EH (cell line): ENCODE measurements at regions not wholly inside any gene's neighbourhood (a gene's known extent, or its start where the extent isn't known, plus 50 kb on each side); places are given as distances from the start of the nearest gene placed in this dataset.

Experiments used
- DNase-seq: peaks from one replicate; pipeline ENCODE4 v3.0.0-alpha.2; 2015; ENCODE audit warnings: low read depth

GRCh38 chr17:77602062-77602746, 356.3 kb upstream of the TNRC6C start:
- DNase-seq: peak; percentile 94

DNA sequence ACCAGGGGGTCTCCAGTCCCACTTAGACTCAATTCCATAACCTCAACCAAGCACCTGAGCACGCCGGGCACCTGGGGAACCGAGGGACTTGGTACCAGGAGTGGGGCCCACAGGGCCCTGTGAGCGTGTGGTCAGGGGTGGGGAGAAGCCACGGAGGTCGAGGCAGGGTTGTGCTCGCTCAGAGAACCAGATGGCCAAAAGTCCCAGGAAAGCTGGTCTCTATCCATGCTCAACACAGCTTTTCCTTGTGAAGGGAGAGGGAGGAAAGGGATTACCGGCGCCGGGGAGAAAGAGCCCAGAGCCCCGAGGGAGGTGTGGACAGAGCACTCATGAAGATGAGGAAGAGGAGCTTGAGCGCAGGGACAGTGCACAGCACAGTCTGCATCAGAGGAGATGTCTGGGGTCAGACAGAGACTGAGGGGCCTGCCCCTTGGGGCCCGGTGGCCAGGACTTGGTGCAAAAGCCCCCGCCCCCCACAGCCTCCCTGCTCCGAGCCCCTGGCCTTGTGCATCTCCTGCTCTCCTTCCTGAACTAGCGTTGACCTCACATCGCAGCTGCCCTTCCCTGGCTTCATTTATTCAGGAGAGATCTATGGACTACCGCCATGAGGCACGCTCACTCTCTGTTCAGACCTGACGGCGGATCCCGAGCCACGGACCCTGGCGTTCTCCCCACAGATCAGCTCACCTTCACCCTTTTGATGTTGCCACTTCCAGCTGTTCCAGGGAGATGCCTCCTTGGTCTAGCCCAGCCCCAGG, 355.4 kb upstream of the TNRC6C start:
- no peak for DNase-seq

DNA sequence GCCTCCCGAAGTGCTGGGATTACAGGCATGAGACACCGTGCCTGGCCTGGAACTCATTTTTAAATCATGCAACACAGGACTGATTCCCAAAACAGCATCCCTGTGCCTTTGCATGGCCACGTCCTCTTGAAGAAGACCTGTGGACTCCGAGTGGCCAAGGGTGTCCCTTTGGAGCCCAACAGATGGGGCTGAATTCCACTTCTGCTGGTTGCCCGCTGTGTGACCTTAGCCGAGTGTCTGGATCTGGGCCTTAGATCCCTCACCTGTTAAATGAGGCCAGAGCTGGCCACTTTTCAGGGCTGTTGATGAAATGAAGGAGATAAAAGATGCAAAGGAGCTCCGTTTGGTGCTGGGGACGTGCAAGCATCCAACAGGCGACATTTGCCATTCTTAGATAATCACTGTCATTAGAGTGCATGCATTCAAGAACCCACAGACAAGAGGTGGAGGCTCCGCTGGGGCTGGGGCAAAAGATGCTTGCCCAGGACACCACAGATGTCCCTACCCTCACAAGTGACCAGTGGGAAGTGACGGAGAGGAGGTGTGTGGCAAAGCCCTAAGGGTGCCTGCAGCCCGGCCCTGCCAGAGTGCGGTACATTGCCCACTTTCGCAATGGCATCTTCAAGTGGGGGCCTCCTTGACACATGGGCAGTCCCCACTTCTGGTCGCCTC, 354.1 kb upstream of the TNRC6C start:
- DNase-seq: no peak

- DNase-seq: no peak
Observed at GRCh38 chr17:77604973-77605313, 353.6 kb upstream of the TNRC6C start.

DNA sequence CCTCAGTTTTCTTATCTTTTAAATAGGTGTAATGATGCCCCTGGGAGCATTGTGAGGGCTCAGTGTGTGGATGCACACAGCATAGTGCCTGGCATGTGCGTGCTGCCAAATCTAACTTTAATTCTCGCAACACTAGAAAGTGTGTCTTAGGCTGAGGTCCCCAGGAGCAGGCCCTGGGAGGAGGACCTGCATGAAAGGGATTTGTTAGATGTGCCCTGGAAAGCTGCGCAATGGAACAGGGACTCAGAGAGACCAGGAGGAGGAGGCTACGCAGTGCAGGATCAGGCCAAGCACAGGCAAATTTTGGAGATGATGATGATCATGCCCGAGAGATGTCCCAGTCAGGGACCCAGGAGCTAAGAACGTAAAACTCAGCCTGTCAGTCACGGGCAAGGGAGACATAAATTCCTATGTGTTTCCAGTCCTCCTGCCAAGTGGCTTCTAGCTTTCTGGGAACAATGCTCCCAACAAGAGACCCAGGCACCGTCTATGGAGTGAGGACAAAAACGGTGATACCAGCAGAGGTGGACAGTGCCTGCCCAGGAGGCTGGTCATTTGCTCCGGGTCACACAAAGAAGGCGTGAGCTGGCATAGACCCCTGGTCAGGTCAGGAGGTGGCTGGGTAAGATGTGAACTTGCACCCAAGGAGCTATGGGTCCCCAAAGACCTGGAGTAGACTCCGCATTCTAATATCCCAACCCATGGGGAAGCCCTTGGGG, 352.2 kb upstream of the TNRC6C start:
- no peak for DNase-seq

- no peak for DNase-seq
Observed at GRCh38 chr17:77606865-77607210, 351.7 kb upstream of the TNRC6C start.

- DNase-seq: no peak
Observed at GRCh38 chr17:77607606-77608005, 350.9 kb upstream of the TNRC6C start.

GRCh38 chr17:77608431-77608830, 350.1 kb upstream of the TNRC6C start:
- no peak for DNase-seq

DNA sequence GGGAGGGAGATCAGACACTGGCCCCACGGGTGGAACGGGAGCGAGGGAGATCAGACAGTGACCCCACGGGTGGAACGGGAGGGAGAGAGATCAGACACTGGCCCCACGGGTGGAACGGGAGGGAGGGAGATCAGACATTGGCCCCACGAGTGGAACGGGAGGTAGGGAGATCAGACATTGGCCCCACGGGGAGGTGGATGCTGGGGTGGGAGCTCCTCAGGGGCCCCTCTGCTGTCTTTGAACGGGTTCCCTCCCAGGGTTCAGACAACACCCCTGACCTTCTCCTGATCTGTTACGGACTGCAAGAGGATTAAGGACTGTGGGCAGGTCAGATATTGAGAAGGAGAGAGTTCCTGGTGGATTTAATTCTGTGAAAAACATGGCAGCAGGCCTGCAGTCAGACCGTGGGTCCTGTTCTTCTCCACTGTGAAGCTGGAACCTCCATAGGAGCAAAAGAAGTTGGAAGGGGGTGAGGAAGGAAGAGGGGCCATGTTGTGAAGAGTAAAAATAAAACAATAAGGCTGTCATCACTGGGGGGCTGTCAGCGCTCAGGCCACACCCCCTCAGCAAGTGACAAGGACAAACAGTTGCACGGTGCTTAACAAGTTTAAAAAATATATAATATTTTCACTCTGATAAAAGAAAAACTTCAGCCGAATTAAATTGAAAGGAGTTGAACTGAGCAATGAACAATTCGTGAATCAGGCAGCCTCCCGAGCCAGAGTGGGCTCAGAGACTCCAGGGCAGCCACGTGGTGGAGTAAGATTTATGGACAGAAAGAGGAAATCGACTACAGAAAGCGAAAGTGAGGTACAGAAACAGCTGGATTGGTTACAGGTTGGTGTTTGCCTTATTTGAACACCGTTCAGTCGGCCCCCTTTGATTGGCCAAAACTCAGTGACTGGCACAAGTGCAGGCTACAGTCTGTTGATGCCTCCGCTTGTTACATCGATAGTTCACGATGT, 348.7 kb upstream of the TNRC6C start:
- DNase-seq: peak; percentile 41

DNA sequence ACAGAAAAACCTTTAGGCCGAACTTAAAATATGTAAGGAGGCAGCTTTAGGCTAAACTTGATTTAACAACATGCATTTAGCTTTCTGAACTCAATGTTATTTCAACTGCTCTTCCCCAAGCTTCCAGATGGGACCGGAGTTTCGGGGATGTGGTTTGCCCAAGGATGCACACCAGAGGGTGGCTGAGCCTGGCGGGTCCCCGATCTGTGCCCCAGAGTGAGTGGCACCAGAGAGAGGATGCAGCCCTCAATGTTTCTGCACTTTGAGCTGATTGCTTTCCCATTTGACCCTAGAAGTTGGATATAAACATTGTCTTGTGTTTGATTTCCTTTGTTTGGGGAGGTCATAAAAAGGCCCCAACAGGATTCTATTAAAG, 348.0 kb upstream of the TNRC6C start:
- no peak for DNase-seq

DNA sequence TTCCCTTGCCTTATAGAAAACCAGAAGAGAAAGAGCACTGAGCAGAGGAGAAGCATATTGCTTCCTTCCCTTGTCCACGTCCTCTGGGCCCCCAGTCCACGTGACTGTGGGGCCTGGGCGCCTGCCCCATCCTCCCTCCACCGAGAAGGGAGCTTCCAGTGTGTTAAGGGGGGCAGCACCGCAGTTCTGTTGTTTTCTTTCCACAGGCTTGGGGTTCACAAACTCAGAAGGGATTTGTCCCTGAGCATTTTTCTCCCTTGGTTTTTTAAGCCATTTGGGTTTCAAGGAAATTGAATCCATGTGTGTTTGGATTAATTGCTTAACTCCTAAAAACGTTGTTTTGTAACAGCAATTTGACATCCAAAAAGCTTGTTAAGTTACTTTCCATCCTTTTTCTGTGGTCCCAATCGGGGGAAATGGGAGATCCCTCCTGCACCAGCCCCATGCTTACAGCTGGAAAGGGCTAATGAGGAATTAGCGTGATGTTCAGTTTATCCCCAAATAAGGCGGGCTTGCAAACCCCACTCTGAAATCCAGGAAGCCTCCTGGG, 347.5 kb upstream of the TNRC6C start:
- DNase-seq: peak; percentile 49

DNA sequence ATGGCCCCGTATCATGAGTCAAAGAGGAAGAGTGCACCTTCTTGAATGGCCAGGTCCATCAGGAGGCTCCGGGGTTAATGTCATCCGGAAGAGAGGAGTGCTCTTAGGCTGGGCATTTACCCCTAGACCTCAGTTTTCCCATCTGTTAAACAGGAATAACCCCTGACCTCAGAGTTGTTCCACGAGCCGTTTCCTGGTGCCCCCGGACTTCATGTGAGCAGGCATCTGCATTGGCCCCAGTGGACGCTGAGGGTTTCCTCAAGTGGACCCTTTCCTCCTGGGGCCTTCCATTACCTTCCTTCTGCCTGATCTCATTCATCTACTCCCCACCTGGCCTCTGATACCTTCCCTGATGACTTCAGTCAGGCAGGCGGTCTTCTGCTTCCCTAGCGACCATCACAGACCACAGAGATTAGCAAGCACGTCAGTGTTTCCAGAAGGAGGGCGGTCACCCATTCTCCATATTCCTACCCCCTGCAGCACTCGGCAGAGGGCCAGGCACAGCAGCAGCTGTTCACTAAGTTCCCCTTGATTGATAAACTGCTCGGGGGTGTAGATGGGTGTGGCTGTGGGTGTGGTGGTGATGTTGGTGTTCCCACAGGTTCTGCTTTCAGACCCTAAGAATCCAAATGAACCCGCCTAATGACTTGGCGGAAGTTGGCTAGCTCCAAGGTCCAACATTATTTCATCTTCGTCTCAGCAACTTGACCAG, 346.6 kb upstream of the TNRC6C start:
- DNase-seq: no peak

- DNase-seq: no peak
Observed at GRCh38 chr17:77613218-77613617, 345.3 kb upstream of the TNRC6C start.

DNA sequence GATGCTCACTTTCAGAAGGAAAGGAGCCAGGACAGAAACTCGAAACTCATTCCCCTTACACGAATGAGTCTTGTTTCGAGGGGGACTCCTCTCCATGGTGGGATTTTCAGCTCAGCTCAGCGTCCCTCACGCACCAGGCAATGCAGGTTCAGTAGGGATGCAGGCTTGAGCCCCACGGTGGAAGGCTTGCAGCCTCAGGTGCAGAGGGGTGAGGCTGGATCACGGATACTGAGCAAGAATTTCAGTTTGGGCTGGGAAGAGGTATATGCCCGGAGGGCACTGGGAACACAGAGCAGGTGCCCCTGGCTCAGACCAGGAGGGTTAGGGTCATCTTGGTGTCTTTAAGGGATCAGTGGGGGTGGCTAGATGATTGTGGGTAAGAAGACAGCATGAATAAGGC, 344.9 kb upstream of the TNRC6C start:
- no peak for DNase-seq

- DNase-seq: peak; percentile 40
Observed at GRCh38 chr17:77615703-77616253, 342.7 kb upstream of the TNRC6C start.

GRCh38 chr17:77616254-77616731, 342.2 kb upstream of the TNRC6C start:
- peak; percentile 72 for DNase-seq

GRCh38 chr17:77617516-77617915, 341.0 kb upstream of the TNRC6C start:
- DNase-seq: no peak

DNA sequence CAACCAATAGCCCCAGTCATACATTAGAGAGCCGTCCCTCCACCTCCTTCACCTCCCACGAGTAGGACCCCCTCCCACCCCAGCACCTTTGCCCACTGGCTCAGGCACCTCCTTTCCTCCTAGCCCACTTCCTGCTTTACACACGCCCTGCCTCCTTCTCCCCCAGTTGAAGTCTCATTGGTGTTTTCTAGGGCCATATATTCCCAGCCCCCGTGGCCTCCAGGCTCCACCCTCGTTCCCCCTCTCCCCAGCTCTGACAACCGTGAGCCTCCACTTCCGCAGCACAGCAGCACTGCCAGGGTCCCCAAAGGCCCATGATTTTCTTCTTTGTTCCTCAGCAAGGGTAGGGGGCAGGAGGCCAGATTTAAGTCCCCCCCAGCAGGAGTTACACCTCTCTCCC, 340.3 kb upstream of the TNRC6C start:
- DNase-seq: no peak

DNA sequence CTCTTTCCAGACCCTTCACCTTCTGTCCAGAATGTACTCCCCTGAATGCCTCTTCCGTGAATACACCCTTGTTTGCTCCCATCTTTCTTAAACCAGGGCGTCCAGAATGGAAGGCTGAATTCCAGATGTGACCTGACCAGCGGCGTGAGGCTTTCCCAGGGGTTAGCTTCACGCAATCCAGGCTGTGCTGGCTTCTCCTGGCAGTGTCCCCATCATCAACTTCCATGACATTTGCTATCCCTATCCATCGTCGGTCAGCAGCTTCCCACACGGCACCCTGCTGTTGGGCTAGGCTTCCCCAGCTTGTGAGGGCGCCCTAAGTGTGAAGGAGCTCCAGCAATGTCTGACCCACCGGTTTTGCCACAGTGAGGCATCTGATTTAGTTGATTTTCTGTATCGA, 339.8 kb upstream of the TNRC6C start:
- DNase-seq: no peak

DNA sequence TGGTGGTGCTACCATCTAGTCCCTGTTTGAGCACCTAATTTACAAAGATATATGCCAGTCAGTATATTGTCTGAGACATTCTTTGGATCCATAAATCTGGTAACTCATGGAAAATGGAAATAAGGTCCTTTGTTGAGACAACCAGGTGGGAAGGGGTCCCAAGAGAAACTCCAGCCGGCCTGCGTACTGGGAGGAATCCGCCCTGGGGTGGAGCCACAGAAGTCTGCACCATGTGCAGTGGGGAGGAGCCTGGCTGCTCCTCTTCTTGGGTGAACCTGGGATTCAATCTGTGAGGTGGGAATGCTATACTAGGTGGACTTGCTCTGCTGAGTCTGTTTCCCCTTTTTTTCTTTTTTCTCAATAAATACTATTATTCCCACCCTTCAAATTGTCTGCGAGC, 339.2 kb upstream of the TNRC6C start:
- no peak for DNase-seq
